ENCODE measurements at regions not wholly inside any gene's neighbourhood (a gene's known extent, or its start where the extent isn't known, plus 50 kb on each side); places are given as distances from the start of the nearest gene placed in this dataset.

GRCh38 chr14:83467811-83468210, 1934.2 kb upstream of the SEL1L start:
- TF ChIP-seq EP300 (IDR thresholded peaks at IDR 0.05; ENCODE audit: low read depth), result no peak
- TF ChIP-seq POLR2AphosphoS5 (IDR thresholded peaks at IDR 0.05), result no peak
- TF ChIP-seq CTCF (IDR thresholded peaks at IDR 0.05), result no peak
- no peak for TF ChIP-seq POLR2A (IDR thresholded peaks at IDR 0.05)

All from transverse colon (tissue), 4 donors.